ENCODE measurements at regions not wholly inside any gene's neighbourhood (a gene's known extent, or its start where the extent isn't known, plus 50 kb on each side); places are given as distances from the start of the nearest gene placed in this dataset.
"Not testable (repeated sequence)": the region's sequence is repeated elsewhere in the genome, so short reads cannot be mapped to it uniquely, and the experiment has no call there.

GRCh38 chr12:31820832-31821231 lies 92.0 kb upstream of the AMN1 start:
- DNase-seq (ENCODE audit: low spot score) = no peak

GRCh38 chr12:31819427-31819826 lies 90.6 kb upstream of the AMN1 start:
- no peak for DNase-seq (ENCODE audit: low spot score)

DNA sequence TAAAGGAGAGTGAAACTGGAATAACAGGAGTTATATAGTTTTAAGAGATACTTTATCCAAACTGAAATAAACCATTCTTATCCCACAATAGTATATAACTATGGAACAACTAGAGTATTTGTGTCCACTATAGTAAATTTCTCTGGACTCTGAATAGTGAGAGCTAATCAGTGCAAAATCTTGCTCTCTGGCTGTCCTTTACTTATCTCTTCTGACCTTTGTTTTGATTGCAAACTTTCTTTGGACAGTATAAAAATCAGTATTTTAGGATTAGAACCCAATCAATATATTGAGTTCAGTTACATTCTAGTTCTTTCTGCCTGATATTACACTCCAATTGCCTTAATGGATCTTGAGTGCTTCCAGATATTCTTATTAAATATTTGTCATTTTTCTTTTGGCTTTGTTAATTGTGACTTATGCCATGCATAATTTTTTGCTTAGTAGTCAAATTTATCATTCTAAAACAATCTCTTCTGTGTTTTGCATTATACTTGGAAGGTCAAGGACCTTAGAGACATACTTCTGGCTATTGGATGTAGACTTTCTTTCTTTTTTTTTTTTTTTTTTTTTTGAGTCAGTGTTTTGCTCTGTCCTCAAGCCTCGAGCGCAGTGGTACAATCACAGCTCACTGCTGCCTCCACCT lies 89.9 kb upstream of the AMN1 start:
- no peak for DNase-seq (ENCODE audit: low spot score)

DNA sequence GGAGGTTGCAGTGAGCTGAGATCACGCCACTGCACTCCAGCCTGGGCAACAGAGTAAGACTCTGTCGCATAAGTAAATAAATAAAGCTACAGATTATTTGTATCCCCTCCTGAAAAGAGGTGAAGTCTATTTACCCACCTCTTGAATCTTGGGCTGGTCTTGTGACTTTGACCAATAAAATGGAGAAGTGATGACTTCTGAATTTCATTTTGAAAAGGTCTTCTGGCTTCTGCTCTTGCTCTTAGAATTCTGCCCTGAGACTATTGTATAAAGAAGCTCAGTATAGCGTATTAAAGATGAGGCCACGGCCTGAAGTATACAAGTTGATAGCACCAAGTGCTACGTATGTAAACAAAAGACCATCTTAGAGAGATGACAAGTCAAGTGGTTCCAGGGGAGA lies 88.3 kb upstream of the AMN1 start:
- no peak for DNase-seq (ENCODE audit: low spot score)

GRCh38 chr12:31815096-31815495 lies 86.3 kb upstream of the AMN1 start:
- DNase-seq (ENCODE audit: low spot score) = no peak

- no peak for DNase-seq (ENCODE audit: low spot score)
Measured at GRCh38 chr12:31813305-31813704, 84.5 kb upstream of the AMN1 start.

DNA sequence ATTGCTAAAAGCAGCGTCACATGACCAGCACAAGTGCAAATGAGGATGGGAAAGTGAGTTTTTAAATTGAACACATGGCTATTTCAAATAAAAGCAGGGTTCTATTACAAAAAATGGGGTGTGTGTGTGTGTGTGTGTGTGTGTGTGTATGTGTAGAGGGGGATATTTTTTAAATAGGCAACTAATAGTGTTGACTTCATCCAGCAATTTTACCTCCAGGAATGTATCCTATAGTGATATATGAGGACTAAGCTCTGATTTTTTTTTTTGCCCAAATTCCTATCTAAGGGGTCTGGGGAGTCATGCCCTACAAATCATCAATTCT lies 78.9 kb upstream of the AMN1 start:
- no peak for DNase-seq (ENCODE audit: low spot score)

GRCh38 chr12:31807081-31807772 lies 78.4 kb upstream of the AMN1 start:
- DNase-seq (ENCODE audit: low spot score) = not testable (repeated sequence)

DNA sequence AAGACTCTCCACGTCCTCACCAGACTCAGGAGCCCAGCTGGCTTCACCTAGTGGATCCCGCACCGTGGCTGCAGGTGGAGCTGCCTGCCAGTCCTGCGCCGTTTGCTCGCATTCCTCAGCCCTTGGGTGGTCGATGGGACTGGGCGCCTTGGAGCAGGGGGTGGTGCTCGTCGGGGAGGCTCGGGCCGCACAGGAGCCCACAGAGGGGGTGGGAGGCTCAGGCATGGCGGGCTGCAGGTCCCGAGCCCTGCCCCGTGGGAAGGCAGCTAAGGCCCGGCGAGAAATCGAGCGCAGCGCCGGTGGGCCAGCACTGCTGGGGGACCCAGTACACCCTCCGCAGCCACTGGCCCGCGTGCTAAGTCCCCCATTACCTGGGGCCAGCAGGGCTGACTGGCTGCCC lies 76.9 kb upstream of the AMN1 start:
- not testable (repeated sequence) for DNase-seq (ENCODE audit: low spot score)

DNA sequence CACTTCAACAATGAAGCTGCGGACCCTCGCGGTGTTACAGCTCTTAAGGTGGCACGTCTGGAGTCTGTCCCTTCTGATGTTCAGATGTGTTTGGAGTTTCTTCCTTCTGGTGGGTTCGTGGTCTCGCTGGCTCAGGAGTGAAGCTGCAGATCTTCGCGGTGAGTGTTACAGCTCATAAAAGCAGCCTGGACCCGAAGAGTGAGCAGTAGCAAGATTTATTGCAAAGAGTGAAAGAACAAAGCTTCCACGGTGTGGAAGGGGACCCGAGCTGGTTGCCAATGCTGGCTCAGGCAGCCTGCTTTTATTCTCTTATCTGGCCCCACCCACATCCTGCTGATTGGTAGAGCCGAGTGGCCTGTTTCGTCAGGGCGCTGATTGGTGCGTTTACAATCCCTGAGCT lies 75.9 kb upstream of the AMN1 start:
- DNase-seq (ENCODE audit: low spot score) = not testable (repeated sequence)

GRCh38 chr12:31804185-31804504 lies 75.3 kb upstream of the AMN1 start:
- DNase-seq (ENCODE audit: low spot score) = no peak

GRCh38 chr12:31803306-31804184 lies 74.7 kb upstream of the AMN1 start:
- no peak for DNase-seq (ENCODE audit: low spot score)

GRCh38 chr12:31801872-31802271 lies 73.1 kb upstream of the AMN1 start:
- DNase-seq (ENCODE audit: low spot score) = no peak

GRCh38 chr12:31797230-31797872 lies 68.5 kb upstream of the AMN1 start:
- DNase-seq (ENCODE audit: low spot score) = peak; percentile 16

DNA sequence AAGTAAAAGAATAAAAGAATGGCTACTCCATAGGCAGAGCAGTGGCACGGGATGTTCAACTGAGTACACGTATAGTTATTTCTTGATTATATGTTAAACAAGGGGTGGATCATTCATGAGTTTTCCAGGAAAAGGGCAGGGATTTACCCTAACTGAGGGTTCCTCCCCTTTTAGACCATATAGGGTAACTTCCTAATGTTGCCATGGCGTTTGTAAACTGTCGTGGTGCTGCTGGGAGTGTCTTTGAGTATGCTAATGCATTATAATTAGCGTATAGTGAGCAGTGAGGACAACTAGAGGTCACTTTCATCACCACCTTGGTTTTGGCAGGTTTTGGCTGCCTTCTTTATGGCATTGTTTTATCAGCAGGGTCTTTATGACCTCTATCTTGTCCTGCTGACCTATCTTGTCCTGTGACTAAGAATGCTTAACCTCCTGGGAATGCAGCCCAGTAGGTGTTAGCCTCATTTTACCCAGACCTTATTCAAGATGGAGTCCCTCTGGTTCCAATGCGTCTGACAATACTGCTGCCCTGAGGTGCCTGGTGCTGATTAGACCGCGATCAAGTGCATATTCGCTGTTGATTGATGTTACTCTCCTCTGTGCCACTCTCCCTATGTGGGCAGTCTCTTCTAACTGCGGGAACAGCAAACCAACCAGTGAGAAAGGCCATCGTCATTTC lies 67.6 kb upstream of the AMN1 start:
- DNase-seq (ENCODE audit: low spot score) = no peak

DNA sequence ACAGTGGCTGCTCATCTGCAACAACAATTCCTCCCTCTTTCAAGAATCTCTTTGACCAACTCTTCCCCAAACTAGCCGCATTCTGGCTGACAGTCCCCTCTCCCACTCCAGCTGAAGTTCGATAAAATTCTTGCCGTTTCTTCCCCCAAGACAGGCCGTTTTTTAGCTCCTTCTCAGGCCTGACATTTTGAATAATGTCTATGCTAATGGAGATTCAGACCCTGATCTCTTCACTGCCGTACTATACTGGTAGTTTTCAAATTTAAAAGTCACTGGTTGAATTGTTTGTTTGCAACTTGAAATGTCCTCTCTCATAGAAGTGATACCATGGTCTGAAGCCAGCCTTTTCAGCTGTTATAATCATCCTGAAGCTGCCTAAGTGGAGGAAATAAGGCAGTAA lies 65.9 kb upstream of the AMN1 start:
- DNase-seq (ENCODE audit: low spot score) = no peak

GRCh38 chr12:31791265-31791664 lies 62.4 kb upstream of the AMN1 start:
- DNase-seq (ENCODE audit: low spot score) = not testable (repeated sequence)

- DNase-seq (ENCODE audit: low spot score) = no peak
Measured at GRCh38 chr12:31790759-31791158, 61.9 kb upstream of the AMN1 start.

GRCh38 chr12:31785318-31785717 lies 56.5 kb upstream of the AMN1 start:
- DNase-seq (ENCODE audit: low spot score) = no peak

DNA sequence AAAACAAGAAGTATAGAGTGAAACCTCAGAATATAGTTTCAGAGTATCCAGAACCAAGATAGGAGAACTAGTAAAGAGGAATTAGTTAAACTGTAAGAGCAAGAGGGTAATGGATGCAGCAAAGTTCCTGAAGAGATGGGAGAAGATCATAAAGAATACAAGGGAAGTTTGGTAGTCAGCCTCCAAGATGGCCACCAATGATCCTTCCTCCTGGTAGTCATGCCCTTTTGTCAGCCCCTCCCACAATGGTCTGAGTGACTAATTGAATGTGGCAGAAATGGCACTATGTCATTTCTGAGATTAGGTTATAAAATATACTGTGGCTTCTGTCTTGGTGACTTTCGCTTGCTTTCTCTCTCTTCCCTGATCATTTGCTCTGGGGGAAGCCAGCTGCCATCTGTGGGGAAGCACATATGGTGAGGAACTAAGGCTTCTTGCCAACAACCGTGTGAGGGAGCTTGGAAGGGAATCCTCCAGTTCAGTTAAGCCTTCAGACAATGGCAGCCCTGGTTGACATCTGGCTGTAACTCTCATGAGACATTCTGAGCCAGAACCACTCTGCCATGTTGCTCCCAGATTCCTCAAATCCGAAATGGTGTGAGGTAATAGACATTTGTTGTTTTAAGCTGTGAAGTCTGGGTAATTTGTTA lies 55.3 kb upstream of the AMN1 start:
- no peak for DNase-seq (ENCODE audit: low spot score)

DNA sequence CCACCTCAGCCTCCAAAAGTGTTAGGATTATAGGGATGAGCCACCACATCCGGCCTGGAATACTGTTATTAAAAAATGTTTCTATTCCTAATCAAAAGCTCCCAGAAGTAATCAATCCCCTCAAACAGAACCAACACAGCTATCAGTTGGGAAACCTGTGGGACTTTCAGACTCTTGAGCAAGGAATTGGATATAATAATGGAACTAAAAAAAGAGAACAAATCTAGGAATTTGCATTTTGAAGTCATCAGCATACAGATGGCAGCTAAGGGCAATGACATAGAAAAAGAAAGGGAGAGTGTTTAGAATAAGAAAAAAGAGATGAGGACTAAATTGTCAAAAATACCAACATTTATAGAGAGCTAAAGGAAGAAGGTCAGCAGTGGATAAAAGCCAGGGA lies 54.7 kb upstream of the AMN1 start:
- no peak for DNase-seq (ENCODE audit: low spot score)

Data from CD4-positive, alpha-beta T cell treated with Interleukin-6 at 100 ng/mL for 8 hours (primary cell).